ENCODE measurements at regions not wholly inside any gene's neighbourhood (a gene's known extent, or its start where the extent isn't known, plus 50 kb on each side); places are given as distances from the start of the nearest gene placed in this dataset.

DNA sequence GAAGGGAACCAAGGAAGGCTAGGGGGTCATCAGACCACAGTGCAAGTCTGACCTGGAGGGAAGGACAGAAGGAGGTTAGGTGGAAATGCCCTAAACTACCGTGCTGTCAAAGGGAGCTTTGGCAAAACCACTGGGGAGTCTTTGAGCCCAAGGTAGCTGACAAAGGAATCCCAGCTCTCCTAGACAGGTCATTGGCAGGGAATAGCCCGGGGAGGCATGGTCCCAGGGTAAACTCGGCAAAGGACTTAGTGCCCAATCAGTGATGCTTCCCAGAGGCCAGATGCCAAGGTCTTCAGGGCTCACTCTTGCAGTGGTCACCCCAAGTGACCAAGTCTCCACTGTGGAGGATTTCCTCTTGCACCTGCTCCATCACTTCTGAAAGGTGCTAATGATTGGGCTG lies 102.3 kb upstream of the CDYL start:
- CTCF ChIA-PET, result no interaction called here
- no peak for FAIRE-seq

More for the DNA sequence above, 102.3 kb upstream of the CDYL start:
- Histone ChIP-seq H2AFZ (ENCODE audit: low read depth, low read length) (no peak overlapping the region), H3K27me3 (ENCODE audit: control insufficient read depth in 2 of 2, insufficient read depth in 2 of 2, low read length in 2 of 2) (peaks cover 0 to 4% of the 10 kb centered on the region in 2 experiments), H3K4me2 (ENCODE audit: insufficient read depth, low read length) (no peak overlapping the region), H3K79me2 (ENCODE audit: control insufficient read depth, insufficient read depth, low read length) (no peaks in the 10 kb centered on the region), H3K9me1 (replicated peaks; ENCODE audit: control insufficient read depth, extremely low read depth, insufficient read depth, low read length) (no peaks in the 10 kb centered on the region), H3K9me3 (replicated peaks; ENCODE audit: control insufficient read depth, insufficient read depth, low read length) (no peaks in the 10 kb centered on the region), H3K9ac (replicated peaks; ENCODE audit: extremely low read depth, insufficient read depth, low read length) (no peak overlapping the region), H3K36me3 (ENCODE audit: control insufficient read depth in 2 of 2, extremely low read depth in 1 of 2, insufficient read depth in 2 of 2, low read length in 2 of 2) (no peaks in the 10 kb centered on the region), H3K4me1 (ENCODE audit: control insufficient read depth, extremely low read depth, insufficient read depth, low read length) (no peaks in the 10 kb centered on the region), H3K4me3 (replicated peaks in 1 of 3; ENCODE audit: insufficient read depth in 1 of 3, low read depth in 1 of 3, low read length in 3 of 3) (no peak overlapping the region), H4K20me1 (replicated peaks; ENCODE audit: control insufficient read depth, extremely low read depth, insufficient read depth, low read length) (no peaks in the 10 kb centered on the region), H3K27ac (ENCODE audit: insufficient read depth, low read depth, low read length) (no peak overlapping the region)
- TF ChIP-seq EZH2 (IDR thresholded peaks at IDR 0.05; ENCODE audit: borderline replicate concordance, low read depth, low read length, severe bottlenecking) (no peak), POLR2A (IDR thresholded peaks at IDR 0.05; ENCODE audit: low read depth, low read length) (no peak), JUN (IDR thresholded peaks at IDR 0.05; ENCODE audit: borderline replicate concordance, insufficient read depth, insufficient read length, low read depth) (no peak), GATA2 (IDR thresholded peaks at IDR 0.05; ENCODE audit: insufficient read depth, insufficient read length, low read depth, low read length) (no peak), CTCF (IDR thresholded peaks at IDR 0.05; ENCODE audit: extremely low read depth in 1 of 2, insufficient read depth in 1 of 2, low read depth in 1 of 2, low read length in 2 of 2) (no peak), MYC (IDR thresholded peaks at IDR 0.05; ENCODE audit: low read depth, low read length) (no peak), POLR2AphosphoS5 (IDR thresholded peaks at IDR 0.05; ENCODE audit: insufficient read depth, low read depth, low read length) (no peak), FOS (IDR thresholded peaks at IDR 0.05; ENCODE audit: borderline replicate concordance, insufficient read depth, low read length) (no peak)
- TF ChIP-seq, protein P1, sequence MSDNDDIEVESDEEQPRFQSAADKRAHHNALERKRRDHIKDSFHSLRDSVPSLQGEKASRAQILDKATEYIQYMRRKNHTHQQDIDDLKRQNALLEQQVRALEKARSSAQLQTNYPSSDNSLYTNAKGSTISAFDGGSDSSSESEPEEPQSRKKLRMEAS (IDR thresholded peaks at IDR 0.05; ENCODE audit: insufficient read depth, insufficient read length), result no peak
- DNase-seq (ENCODE audit: low read depth, low spot score), result no peak
- dilution Hi-C loops (cut with MboI; ENCODE audit: extremely low pct_ligation_motif_present, low sequenced_read_pairs), result no loop called here
- intact Hi-C loops (cut with micrococcal nuclease), result no loop called here
- BruUV-seq (replicated peaks), result no TSS peak
- POLR2A ChIA-PET, result no interaction called here
